GM12891 (cell line): ENCODE measurements at regions not wholly inside any gene's neighbourhood (a gene's known extent, or its start where the extent isn't known, plus 50 kb on each side); places are given as distances from the start of the nearest gene placed in this dataset.

Experiments used
- POLR2A ChIP-seq: IDR thresholded peaks from 2 replicates; pipeline ENCODE4 v1.6.1; 2011; ENCODE audit warnings: low read depth, low read length, control low read depth
- POLR2AphosphoS5 ChIP-seq: IDR thresholded peaks from 2 replicates; pipeline ENCODE4 v1.6.1; 2011; ENCODE audit warnings: low read depth, low read length, control low read depth
- TAF1 ChIP-seq: IDR thresholded peaks from 2 replicates; pipeline ENCODE4 v1.6.1; 2011; ENCODE audit warnings: low read depth, low read length, control low read depth

- TF ChIP-seq TAF1 (no peak), POLR2A (no peak), POLR2AphosphoS5 (no peak)
Observed at GRCh38 chr5:158180407-158180806, 321.5 kb upstream of the CLINT1 start.
